ENCODE measurements at regions not wholly inside any gene's neighbourhood (a gene's known extent, or its start where the extent isn't known, plus 50 kb on each side); places are given as distances from the start of the nearest gene placed in this dataset.

DNA sequence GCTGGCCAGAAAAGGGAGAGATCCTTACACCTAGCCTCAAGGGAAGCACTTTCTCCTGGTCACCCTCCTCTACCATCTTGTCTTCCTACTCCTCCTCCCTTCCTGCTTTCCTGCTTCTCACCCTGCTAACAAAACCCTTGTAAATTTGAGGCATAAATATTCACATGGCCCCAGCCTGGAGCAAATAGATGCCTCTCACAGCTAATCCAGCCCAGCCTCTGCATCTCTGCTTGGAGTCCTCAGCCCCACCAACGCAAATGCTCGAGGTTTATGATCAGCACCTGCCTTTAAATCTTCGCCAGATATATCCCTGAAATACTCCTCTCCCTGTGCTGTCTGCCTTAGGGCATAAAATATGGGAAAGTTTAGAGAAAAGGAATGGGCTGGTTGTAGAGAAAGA lies 205.2 kb upstream of the CDH5 start:
- TF ChIP-seq, protein P1, sequence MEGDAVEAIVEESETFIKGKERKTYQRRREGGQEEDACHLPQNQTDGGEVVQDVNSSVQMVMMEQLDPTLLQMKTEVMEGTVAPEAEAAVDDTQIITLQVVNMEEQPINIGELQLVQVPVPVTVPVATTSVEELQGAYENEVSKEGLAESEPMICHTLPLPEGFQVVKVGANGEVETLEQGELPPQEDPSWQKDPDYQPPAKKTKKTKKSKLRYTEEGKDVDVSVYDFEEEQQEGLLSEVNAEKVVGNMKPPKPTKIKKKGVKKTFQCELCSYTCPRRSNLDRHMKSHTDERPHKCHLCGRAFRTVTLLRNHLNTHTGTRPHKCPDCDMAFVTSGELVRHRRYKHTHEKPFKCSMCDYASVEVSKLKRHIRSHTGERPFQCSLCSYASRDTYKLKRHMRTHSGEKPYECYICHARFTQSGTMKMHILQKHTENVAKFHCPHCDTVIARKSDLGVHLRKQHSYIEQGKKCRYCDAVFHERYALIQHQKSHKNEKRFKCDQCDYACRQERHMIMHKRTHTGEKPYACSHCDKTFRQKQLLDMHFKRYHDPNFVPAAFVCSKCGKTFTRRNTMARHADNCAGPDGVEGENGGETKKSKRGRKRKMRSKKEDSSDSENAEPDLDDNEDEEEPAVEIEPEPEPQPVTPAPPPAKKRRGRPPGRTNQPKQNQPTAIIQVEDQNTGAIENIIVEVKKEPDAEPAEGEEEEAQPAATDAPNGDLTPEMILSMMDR (IDR thresholded peaks at IDR 0.05) = no peak
- TF ChIP-seq POLR2A (IDR thresholded peaks at IDR 0.05) (no peak), POLR2AphosphoS5 (IDR thresholded peaks at IDR 0.05) (no peak)

Measured in breast epithelium (tissue), 3 donors.